PFSK-1 (cell line): ENCODE measurements at regions not wholly inside any gene's neighbourhood (a gene's known extent, or its start where the extent isn't known, plus 50 kb on each side); places are given as distances from the start of the nearest gene placed in this dataset.

Experiments used
- POLR2AphosphoS5 ChIP-seq: IDR thresholded peaks from 2 replicates; pipeline ENCODE4 v1.6.1; 2012; ENCODE audit warnings: low read depth, mild to moderate bottlenecking, control low read depth, low read length, moderate library complexity
- REST ChIP-seq, 2 experiments: IDR thresholded peaks; 2 replicates each; pipeline versions ENCODE4 v1.6.1 to v1.8.0; 2011 to 2012; ENCODE audit warnings: low read depth in 2 of 2, low read length in 2 of 2, control low read depth in 1 of 2, inconsistent platforms in 1 of 2, mild to moderate bottlenecking in 1 of 2, moderate library complexity in 1 of 2; ENCODE audit not compliant: insufficient read depth in 1 of 2
- SIN3A ChIP-seq: IDR thresholded peaks from 2 replicates; pipeline ENCODE4 v1.6.1; 2012; ENCODE audit warnings: mild to moderate bottlenecking, low read length, moderate library complexity, borderline replicate concordance; ENCODE audit not compliant: insufficient read depth
- TAF1 ChIP-seq: IDR thresholded peaks from 2 replicates; pipeline ENCODE4 v1.6.1; 2012; ENCODE audit warnings: low read length, control low read depth, borderline replicate concordance; ENCODE audit not compliant: insufficient read depth

DNA sequence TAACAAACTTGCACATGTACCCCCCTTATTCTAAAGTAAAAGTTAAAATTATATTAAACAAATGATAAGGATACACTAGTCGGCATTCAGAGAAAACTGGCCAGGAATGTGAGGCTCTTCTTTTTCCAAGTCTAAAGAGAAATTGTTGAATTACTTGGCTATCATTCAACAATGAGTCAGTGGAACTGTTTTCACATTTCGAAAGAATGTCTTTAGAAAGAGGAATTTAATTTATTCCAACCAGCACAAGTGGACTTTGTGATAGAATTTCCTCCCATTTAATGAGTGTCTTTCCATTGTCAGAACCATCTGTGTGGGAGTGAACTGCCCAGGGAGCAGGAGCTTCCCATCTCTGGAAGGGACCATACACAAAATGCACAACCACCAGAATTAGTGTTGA lies 792.2 kb downstream of the EPHA4 start:
- no peak for TF ChIP-seq POLR2AphosphoS5
- no peak for TF ChIP-seq SIN3A
- no peak for TF ChIP-seq TAF1
- no peak for TF ChIP-seq REST (IDR thresholded peaks at IDR 0.05; ENCODE audit: insufficient read depth in 1 of 2, low read depth in 2 of 2, low read length in 2 of 2)
